ENCODE measurements at regions not wholly inside any gene's neighbourhood (a gene's known extent, or its start where the extent isn't known, plus 50 kb on each side); places are given as distances from the start of the nearest gene placed in this dataset.

DNA sequence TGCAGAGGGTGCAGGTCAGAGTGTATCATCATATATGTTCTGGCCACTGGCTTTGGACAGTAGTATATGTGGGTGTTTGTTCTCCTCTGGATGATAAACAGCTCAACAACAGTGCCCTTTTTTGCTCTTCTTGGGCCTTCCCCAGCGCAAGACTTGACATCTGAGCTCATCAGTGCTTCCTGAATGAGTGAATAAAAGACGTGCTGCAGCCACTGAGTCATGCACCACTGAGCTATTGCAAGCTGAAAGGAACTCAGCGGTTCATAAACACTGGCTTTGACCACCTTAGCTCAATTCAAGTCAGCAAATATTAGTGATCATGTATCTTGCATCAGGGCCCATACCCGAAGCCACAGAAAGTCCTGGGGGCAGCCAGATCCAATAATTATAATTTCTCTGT, 105.3 kb upstream of the KCNG1 start:
- Histone ChIP-seq H3F3A (ENCODE audit: control insufficient read depth, insufficient read depth) (no peaks in the 10 kb centered on the region), H3K36me3 (ENCODE audit: control insufficient read depth, low read length) (no peaks in the 10 kb centered on the region), H3K79me2 (ENCODE audit: control insufficient read depth, low read length) (no peaks in the 10 kb centered on the region), H3K4me2 (ENCODE audit: low read length) (peak overlapping the region; percentile 50), H3K27ac (ENCODE audit: low read depth, low read length) (peak overlapping the region; percentile 45), H3K4me1 (ENCODE audit: control insufficient read depth, low read length) (peaks cover 44% of the 10 kb centered on the region), H3K4me3 (ENCODE audit: low read length) (peak overlapping the region; percentile 18), H3K9me3 (ENCODE audit: control insufficient read depth, insufficient read depth, low read length) (no peaks in the 10 kb centered on the region), H3K9me2 (replicated peaks; ENCODE audit: control insufficient read depth, low read length) (no peaks in the 10 kb centered on the region), H4K20me1 (ENCODE audit: control insufficient read depth, insufficient read depth, low read depth, low read length) (no peaks in the 10 kb centered on the region), H3K27me3 (ENCODE audit: control insufficient read depth, low read length) (no peaks in the 10 kb centered on the region)
- TF ChIP-seq EZH2phosphoT487 (IDR thresholded peaks at IDR 0.05; ENCODE audit: borderline replicate concordance, low read length) = no peak
- TF ChIP-seq CTCF (IDR thresholded peaks at IDR 0.05; ENCODE audit: low read depth, low read length, poor library complexity, severe bottlenecking) = no peak

GRCh38 chr20:51127713-51128112, 104.8 kb upstream of the KCNG1 start:
- Histone ChIP-seq H3K79me2 (ENCODE audit: control insufficient read depth, low read length) (no peaks in the 10 kb centered on the region), H3K4me2 (ENCODE audit: low read length) (peak overlapping the region; percentile 50), H3K27me3 (ENCODE audit: control insufficient read depth, low read length) (no peaks in the 10 kb centered on the region), H3F3A (ENCODE audit: control insufficient read depth, insufficient read depth) (no peaks in the 10 kb centered on the region), H3K27ac (ENCODE audit: low read depth, low read length) (peak overlapping the region; percentile 45), H3K36me3 (ENCODE audit: control insufficient read depth, low read length) (no peaks in the 10 kb centered on the region), H3K9me2 (replicated peaks; ENCODE audit: control insufficient read depth, low read length) (no peaks in the 10 kb centered on the region), H3K9me3 (ENCODE audit: control insufficient read depth, insufficient read depth, low read length) (no peaks in the 10 kb centered on the region), H4K20me1 (ENCODE audit: control insufficient read depth, insufficient read depth, low read depth, low read length) (no peaks in the 10 kb centered on the region), H3K4me3 (ENCODE audit: low read length) (peak overlapping the region; percentile 18), H3K4me1 (ENCODE audit: control insufficient read depth, low read length) (peaks cover 44% of the 10 kb centered on the region)
- TF ChIP-seq CTCF (IDR thresholded peaks at IDR 0.05; ENCODE audit: low read depth, low read length, poor library complexity, severe bottlenecking) = no peak
- TF ChIP-seq EZH2phosphoT487 (IDR thresholded peaks at IDR 0.05; ENCODE audit: borderline replicate concordance, low read length) = no peak

DNA sequence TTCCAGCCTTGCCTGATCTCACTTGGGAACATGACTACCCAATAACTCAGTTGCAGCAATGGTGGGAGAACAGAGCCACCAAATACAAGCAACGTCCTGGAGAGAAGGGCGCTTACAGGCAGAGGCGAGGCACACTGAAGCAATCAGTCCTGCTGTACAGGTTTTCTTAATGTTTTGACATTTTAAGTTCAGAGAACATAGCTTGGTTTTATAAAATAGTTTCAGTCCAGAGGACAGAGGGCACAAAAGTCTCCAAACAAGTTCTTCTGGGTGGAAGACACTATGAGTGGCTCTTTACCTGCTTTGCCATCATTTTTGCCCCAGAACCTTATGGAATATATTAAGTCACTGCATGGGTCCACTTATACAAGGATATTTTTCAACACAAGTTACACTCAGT, 103.4 kb upstream of the KCNG1 start:
- H3K9me2 ChIP-seq (replicated peaks; ENCODE audit: control insufficient read depth, low read length) = no peaks in the 10 kb centered on the region
- peaks cover 3% of the 10 kb centered on the region; the same call in 1 of the 2 replicates for H3K27me3 ChIP-seq (ENCODE audit: control insufficient read depth, low read length)
- no peak overlapping the region for H3K27ac ChIP-seq (ENCODE audit: low read depth, low read length)
- H3K4me1 ChIP-seq (ENCODE audit: control insufficient read depth, low read length) = peaks cover 39% of the 10 kb centered on the region
- no peaks in the 10 kb centered on the region for H3F3A ChIP-seq (ENCODE audit: control insufficient read depth, insufficient read depth)
- no peaks in the 10 kb centered on the region for H3K9me3 ChIP-seq (ENCODE audit: control insufficient read depth, insufficient read depth, low read length)
- H3K79me2 ChIP-seq (ENCODE audit: control insufficient read depth, low read length) = no peaks in the 10 kb centered on the region
- H3K4me3 ChIP-seq (ENCODE audit: low read length) = no peak overlapping the region
- TF ChIP-seq EZH2phosphoT487 (IDR thresholded peaks at IDR 0.05; ENCODE audit: borderline replicate concordance, low read length) (no peak), CTCF (IDR thresholded peaks at IDR 0.05; ENCODE audit: low read depth, low read length, poor library complexity, severe bottlenecking) (no peak)
- no peaks in the 10 kb centered on the region for H4K20me1 ChIP-seq (ENCODE audit: control insufficient read depth, insufficient read depth, low read depth, low read length)
- no peak overlapping the region for H3K4me2 ChIP-seq (ENCODE audit: low read length)
- no peaks in the 10 kb centered on the region for H3K36me3 ChIP-seq (ENCODE audit: control insufficient read depth, low read length)

Measured in DOHH2 (cell line).